A549 (cell line): ENCODE measurements at regions not wholly inside any gene's neighbourhood (a gene's known extent, or its start where the extent isn't known, plus 50 kb on each side); places are given as distances from the start of the nearest gene placed in this dataset.

ENCODE experiments used
- EHF ChIP-seq: fragments of 250-450 bp; sonication (Bioruptor Pico); IDR thresholded peaks from 2 replicates; pipeline ENCODE4 v1.5.0; 2020; ENCODE audit warnings: mild to moderate bottlenecking
- MYC ChIP-seq: IDR thresholded peaks from 2 replicates; pipeline ENCODE4 v1.6.1; 2012; ENCODE audit warnings: mild to moderate bottlenecking, inconsistent platforms, low read length, improper control_type of control experiment, borderline replicate concordance
- POLR2A ChIP-seq: IDR thresholded peaks from 2 replicates; pipeline ENCODE4 v1.6.1; 2012; ENCODE audit warnings: mild to moderate bottlenecking, low read length
- POLR2AphosphoS2 ChIP-seq: conservative IDR thresholded peaks from 2 replicates; pipeline ENCODE4 v1.6.1; 2012; ENCODE audit warnings: low read length, improper control_type of control experiment, inconsistent platforms
- RFX5 ChIP-seq: fragments of 450-650 bp; IDR thresholded peaks from 2 replicates; pipeline ENCODE4 v1.7.1; 2014; ENCODE audit warnings: antibody characterized with exemption, mild to moderate bottlenecking, moderate library complexity
- SREBF2 ChIP-seq: fragments of 450-650 bp; IDR thresholded peaks from 2 replicates; pipeline ENCODE4 v1.6.1; 2014; ENCODE audit warnings: mild to moderate bottlenecking, moderate library complexity
- TF ChIP-seq, protein P1 (sequence below): IDR thresholded peaks from 2 replicates; pipeline ENCODE4 v1.6.1; 2012
- TF ChIP-seq, protein P2 (sequence below): fragments of >200 bp; sonication (Bioruptor Twin); formaldehyde crosslinking; IDR thresholded peaks from 3 replicates; pipeline ENCODE4 v1.5.1; 2016

DNA sequence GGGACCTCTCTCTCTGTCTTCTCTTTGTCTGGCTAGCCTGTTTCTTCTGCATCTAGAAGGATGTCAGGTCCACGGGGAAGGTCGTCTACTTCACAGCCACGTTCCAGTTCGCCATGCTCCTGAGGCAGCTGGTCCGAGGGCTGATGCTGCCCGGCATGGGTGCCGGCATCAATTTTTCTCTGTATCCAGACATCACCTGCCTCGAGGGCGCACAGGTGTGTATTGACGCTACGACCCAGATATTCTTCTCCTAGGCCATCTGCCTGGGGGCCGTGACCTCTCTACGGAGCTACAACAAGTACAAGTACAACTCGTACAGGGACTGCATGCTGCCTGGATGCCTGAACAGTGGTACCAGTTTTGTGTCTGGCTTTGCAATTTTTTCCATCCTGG is 841.6 kb upstream of the TMPRSS15 start:
- TF ChIP-seq RFX5 (no peak), POLR2AphosphoS2 (no peak), POLR2A (no peak), EHF (no peak), MYC (no peak), SREBF2 (no peak)
- TF ChIP-seq, protein P1, sequence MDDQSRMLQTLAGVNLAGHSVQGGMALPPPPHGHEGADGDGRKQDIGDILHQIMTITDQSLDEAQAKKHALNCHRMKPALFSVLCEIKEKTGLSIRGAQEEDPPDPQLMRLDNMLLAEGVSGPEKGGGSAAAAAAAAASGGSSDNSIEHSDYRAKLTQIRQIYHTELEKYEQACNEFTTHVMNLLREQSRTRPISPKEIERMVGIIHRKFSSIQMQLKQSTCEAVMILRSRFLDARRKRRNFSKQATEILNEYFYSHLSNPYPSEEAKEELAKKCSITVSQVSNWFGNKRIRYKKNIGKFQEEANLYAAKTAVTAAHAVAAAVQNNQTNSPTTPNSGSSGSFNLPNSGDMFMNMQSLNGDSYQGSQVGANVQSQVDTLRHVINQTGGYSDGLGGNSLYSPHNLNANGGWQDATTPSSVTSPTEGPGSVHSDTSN: no peak
- TF ChIP-seq, protein P2, sequence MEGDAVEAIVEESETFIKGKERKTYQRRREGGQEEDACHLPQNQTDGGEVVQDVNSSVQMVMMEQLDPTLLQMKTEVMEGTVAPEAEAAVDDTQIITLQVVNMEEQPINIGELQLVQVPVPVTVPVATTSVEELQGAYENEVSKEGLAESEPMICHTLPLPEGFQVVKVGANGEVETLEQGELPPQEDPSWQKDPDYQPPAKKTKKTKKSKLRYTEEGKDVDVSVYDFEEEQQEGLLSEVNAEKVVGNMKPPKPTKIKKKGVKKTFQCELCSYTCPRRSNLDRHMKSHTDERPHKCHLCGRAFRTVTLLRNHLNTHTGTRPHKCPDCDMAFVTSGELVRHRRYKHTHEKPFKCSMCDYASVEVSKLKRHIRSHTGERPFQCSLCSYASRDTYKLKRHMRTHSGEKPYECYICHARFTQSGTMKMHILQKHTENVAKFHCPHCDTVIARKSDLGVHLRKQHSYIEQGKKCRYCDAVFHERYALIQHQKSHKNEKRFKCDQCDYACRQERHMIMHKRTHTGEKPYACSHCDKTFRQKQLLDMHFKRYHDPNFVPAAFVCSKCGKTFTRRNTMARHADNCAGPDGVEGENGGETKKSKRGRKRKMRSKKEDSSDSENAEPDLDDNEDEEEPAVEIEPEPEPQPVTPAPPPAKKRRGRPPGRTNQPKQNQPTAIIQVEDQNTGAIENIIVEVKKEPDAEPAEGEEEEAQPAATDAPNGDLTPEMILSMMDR: no peak
